ENCODE measurements at regions not wholly inside any gene's neighbourhood (a gene's known extent, or its start where the extent isn't known, plus 50 kb on each side); places are given as distances from the start of the nearest gene placed in this dataset.

DNA sequence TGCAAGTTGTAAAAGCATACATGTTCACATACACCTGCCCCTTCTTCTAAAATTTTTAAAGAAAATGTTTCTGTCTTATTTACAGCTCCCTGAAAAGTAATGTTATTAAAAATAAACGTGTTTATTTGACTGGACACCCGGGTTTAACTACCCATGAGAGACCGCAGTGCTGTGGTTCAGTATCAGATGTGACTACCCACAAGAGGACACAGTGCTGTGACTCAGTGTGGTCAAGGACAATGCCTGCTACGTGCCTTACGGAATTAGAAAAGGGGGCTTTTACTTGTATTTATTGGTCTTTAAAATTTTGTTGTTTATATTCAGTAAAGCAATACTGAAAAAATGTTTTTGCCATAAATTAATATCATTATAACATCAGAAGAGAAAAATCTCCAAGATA lies 641.4 kb downstream of the TRIML1 start:
- Histone ChIP-seq H4K8ac (ENCODE audit: low read depth in 2 of 2, low read length in 2 of 2) (no peak overlapping the region), H4K91ac (ENCODE audit: insufficient read depth, low read depth, low read length) (no peak overlapping the region), H3K4ac (ENCODE audit: low read depth, low read length) (no peak overlapping the region), H3K27ac (ENCODE audit: insufficient read depth, low read length) (no peak overlapping the region), H4K20me1 (ENCODE audit: insufficient read depth, low read length) (no peaks in the 10 kb centered on the region), H3K36me3 (ENCODE audit: control insufficient read depth, insufficient read depth, low read length) (no peaks in the 10 kb centered on the region), H3K4me1 (ENCODE audit: control insufficient read depth, insufficient read depth, low read length) (peaks cover 5% of the 10 kb centered on the region; the same call in 1 of the 2 replicates), H3K56ac (ENCODE audit: extremely low read depth, insufficient read depth, low read length) (no peak overlapping the region), H2AK5ac (ENCODE audit: low read depth, low read length) (no peak overlapping the region), H2BK15ac (ENCODE audit: low read depth, low read length) (no peak overlapping the region), H2AFZ (replicated peaks; ENCODE audit: low read length, poor library complexity) (no peak overlapping the region), H3K14ac (replicated peaks; ENCODE audit: low read depth, low read length) (no peak overlapping the region), H2AK9ac (replicated peaks; ENCODE audit: low read depth, low read length, poor library complexity) (no peak overlapping the region), H3K4me2 (ENCODE audit: low read depth, low read length) (no peak overlapping the region), H4K5ac (ENCODE audit: low read depth, low read length) (no peak overlapping the region), H3K23ac (ENCODE audit: low read depth, low read length) (no peak overlapping the region), H2BK20ac (ENCODE audit: low read depth, low read length) (no peak overlapping the region), H3K9me1 (ENCODE audit: insufficient read depth, low read length) (peaks cover 5% of the 10 kb centered on the region; the same call in 1 of the 2 replicates), H2BK5ac (ENCODE audit: low read depth, low read length, poor library complexity, severe bottlenecking) (no peak overlapping the region), H3K9me3 (ENCODE audit: control insufficient read depth, insufficient read depth, low read length) (no peaks in the 10 kb centered on the region), H3K18ac (ENCODE audit: low read depth, low read length) (no peak overlapping the region), H3K4me3 (ENCODE audit: insufficient read depth, low read depth, low read length) (no peak overlapping the region), H3K27me3 (ENCODE audit: control insufficient read depth, insufficient read depth, low read length) (no peaks in the 10 kb centered on the region), H3K9ac (ENCODE audit: low read depth, low read length) (no peak overlapping the region), H2BK120ac (ENCODE audit: low read depth, low read length) (no peak overlapping the region), H3K79me1 (ENCODE audit: low read depth in 1 of 2, low read length in 2 of 2) (no peaks in the 10 kb centered on the region)
- BruUV-seq (replicated peaks) = no TSS peak
- ATAC-seq (ENCODE audit: low read depth) = no peak
- intact Hi-C loops (cut with micrococcal nuclease) = loop anchor here (2.0 kb wide), 1 partner anchor 344 kb away; no protein-coding TSS in a partner anchor
- TF ChIP-seq SMC3 (IDR thresholded peaks at IDR 0.05; ENCODE audit: low read depth, low read length) = no peak
- TF ChIP-seq RCOR1 (IDR thresholded peaks at IDR 0.05; ENCODE audit: insufficient replicate concordance, low read length) = no peak
- no peak for TF ChIP-seq POLR2A (IDR thresholded peaks at IDR 0.05; ENCODE audit: low read depth, low read length)
- no peak for TF ChIP-seq CTCF (conservative IDR thresholded peaks at IDR 0.05; ENCODE audit: low read depth, low read length)
- TF ChIP-seq, protein P1, sequence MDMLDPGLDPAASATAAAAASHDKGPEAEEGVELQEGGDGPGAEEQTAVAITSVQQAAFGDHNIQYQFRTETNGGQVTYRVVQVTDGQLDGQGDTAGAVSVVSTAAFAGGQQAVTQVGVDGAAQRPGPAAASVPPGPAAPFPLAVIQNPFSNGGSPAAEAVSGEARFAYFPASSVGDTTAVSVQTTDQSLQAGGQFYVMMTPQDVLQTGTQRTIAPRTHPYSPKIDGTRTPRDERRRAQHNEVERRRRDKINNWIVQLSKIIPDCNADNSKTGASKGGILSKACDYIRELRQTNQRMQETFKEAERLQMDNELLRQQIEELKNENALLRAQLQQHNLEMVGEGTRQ (IDR thresholded peaks at IDR 0.05; ENCODE audit: low read depth, low read length) = no peak
- TF ChIP-seq FOS (IDR thresholded peaks at IDR 0.05; ENCODE audit: low read depth, low read length) = no peak
- no peak for TF ChIP-seq RAD21 (IDR thresholded peaks at IDR 0.05; ENCODE audit: low read length)
- no peak for TF ChIP-seq MAZ (IDR thresholded peaks at IDR 0.05; ENCODE audit: borderline replicate concordance, low read depth, low read length)
- TF ChIP-seq CHD1 (IDR thresholded peaks at IDR 0.05; ENCODE audit: low read depth, low read length) = no peak
- TF ChIP-seq CEBPB (IDR thresholded peaks at IDR 0.05; ENCODE audit: low read depth, low read length) = no peak
- TF ChIP-seq NFE2L2 (IDR thresholded peaks at IDR 0.05; ENCODE audit: low read depth, low read length) = no peak
- TF ChIP-seq MAFK (IDR thresholded peaks at IDR 0.05; ENCODE audit: low read depth, low read length) = no peak
- DNase-seq = no peak
- dilution Hi-C loops (cut with HindIII; ENCODE audit: low sequenced_read_pairs, unreplicated experiment) = no loop called here
- in situ Hi-C loops (cut with MboI; ENCODE audit: low sequenced_read_pairs) = no loop called here
- ChIA-PET POLR2A (ENCODE audit: unreplicated experiment) (no interaction called here), CTCF (no interaction called here)
- WGBS, 2 experiments (ENCODE audit: extremely low coverage in 2 of 2, insufficient read length in 1 of 2) = 80% methylated on average over 2 of the region's 5 CpGs; no CpG with 5 or more reads in 1 of the 2 experiments

All from IMR-90 (cell line).